G401.6 (cell line): ENCODE measurements at regions not wholly inside any gene's neighbourhood (a gene's known extent, or its start where the extent isn't known, plus 50 kb on each side); places are given as distances from the start of the nearest gene placed in this dataset.
"Not testable (repeated sequence)": the region's sequence is repeated elsewhere in the genome, so short reads cannot be mapped to it uniquely, and the experiment has no call there.

Experiments used
- FAIRE-seq: peaks from 2 replicates; lab custom pipeline; 2012; peaks lifted over from hg19 to GRCh38; lab: Jason Lieb, UNC

- no peak for FAIRE-seq
Observed at GRCh38 chr3:181609030-181609767, 102.5 kb upstream of the SOX2 start.

DNA sequence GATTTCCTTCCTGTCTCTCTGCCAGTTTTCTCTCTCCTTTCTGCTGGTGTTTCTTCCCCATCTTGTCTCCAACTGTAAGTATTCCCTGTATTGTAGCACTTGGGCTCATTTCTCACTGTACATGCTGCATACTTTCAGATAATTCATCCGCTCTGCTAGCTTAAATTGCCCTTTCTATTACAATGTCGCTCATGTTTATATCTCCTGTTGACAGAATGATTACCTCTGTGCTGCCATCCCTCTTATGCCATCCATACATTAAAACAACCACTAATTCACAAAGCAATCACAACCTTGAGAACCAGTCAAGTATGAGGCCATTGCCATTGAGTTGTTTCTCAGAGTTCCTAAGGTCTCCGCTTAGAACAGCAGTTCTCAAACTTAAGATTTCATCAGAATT is 107.5 kb upstream of the SOX2 start:
- FAIRE-seq: no peak

- FAIRE-seq: no peak
Observed at GRCh38 chr3:181596126-181596525, 115.6 kb upstream of the SOX2 start.

DNA sequence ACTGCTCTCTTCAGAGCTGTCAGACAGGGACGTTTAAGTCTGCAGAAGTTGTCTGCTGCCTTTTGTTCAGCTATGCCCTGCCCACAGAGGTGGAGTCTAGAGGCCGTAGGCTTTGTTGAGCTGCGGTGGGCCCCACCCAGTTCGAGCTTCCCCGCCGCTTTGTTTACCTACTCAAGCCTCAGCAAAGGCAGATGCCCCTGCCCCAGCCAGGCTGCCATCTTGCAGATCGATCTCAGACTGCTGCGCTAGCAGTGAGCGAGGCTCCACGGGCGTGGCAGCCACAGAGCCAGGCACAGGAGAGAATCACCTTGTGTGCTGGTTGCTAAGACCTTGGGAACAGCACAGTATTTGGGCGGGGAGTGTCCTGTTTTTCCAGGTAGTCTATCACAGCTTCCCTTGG is 120.8 kb upstream of the SOX2 start:
- not testable (repeated sequence) for FAIRE-seq

DNA sequence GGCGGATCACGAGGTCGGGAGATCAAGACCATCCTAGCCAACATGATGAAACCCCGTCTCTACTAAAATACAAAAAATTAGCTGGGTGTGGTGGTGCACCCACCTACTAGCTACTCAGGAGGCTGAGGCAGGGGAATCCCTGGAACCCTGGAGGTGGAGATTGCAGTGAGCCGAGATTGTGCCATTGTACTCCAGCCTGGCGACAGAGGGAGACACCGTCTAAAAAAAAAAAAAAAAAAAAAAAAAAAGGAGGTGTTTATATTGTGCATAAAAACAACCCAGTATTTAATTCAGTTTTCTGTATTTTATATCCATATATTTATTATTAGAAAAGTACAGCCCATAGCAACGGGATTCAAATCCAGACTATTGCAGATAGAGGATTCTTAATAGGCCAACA is 129.1 kb upstream of the SOX2 start:
- no peak for FAIRE-seq

GRCh38 chr3:181581656-181582055 is 130.1 kb upstream of the SOX2 start:
- no peak for FAIRE-seq

GRCh38 chr3:181578743-181579142 is 133.0 kb upstream of the SOX2 start:
- no peak for FAIRE-seq

GRCh38 chr3:181572432-181572831 is 139.3 kb upstream of the SOX2 start:
- no peak for FAIRE-seq

DNA sequence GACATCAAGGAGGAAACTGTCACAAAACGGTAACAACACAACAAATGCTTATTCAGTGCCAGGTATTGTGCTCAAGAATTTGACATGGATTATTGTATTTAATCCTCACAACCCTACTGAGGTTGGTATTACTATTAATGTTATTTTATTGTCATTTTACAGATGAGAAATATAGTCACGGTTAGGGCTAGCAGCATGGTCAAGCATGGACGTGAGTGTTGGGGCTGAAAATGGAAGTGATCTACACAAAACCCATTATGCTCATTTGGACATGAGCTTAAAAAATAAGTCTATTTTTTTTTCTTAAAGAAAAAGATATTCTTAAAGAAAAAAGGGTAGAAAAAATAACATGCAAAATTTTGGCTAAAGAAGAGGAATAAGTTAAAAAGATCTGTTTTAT is 141.3 kb upstream of the SOX2 start:
- no peak for FAIRE-seq

GRCh38 chr3:181569356-181569940 is 142.3 kb upstream of the SOX2 start:
- FAIRE-seq: no peak

GRCh38 chr3:181568693-181569092 is 143.0 kb upstream of the SOX2 start:
- no peak for FAIRE-seq

- FAIRE-seq: no peak
Observed at GRCh38 chr3:181568248-181568647, 143.5 kb upstream of the SOX2 start.

DNA sequence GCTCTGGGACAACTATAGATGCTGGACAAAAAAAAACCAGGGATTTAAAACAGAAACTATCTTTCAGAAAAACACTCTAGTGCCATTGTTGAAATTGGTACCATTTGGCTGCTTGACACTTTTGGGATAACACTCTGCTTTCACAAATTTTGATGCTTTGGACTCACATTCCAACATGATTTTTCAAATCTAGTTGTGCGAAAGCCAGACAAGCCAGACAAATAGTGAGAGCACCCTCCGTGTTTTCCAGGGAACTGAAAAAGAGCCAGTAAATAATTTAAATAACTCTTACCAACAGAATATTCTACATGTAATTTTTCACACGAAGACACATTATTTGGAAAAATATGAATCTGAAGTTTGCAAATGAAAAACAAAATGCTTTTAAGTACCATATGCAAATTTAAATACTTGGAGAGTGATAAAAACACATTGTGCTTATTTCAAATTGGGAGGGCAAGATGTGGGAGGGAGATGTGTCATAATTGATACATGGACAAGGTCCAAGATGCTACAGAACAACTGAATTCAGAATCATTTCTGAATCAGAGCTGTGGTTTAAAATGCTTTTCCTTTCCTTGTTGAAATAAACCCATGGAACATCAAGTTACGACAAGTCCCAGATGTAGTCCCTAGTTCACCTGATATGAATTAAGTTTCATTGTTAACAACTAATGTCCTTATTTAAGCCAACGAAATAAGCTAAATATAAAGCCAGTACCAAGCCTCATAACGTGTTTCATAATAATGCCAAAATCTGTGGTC is 144.2 kb upstream of the SOX2 start:
- no peak for FAIRE-seq

- no peak for FAIRE-seq
Observed at GRCh38 chr3:181565416-181565815, 146.3 kb upstream of the SOX2 start.

GRCh38 chr3:181564222-181564621 is 147.5 kb upstream of the SOX2 start:
- no peak for FAIRE-seq

- no peak for FAIRE-seq
Observed at GRCh38 chr3:181561139-181562031, 150.3 kb upstream of the SOX2 start.

DNA sequence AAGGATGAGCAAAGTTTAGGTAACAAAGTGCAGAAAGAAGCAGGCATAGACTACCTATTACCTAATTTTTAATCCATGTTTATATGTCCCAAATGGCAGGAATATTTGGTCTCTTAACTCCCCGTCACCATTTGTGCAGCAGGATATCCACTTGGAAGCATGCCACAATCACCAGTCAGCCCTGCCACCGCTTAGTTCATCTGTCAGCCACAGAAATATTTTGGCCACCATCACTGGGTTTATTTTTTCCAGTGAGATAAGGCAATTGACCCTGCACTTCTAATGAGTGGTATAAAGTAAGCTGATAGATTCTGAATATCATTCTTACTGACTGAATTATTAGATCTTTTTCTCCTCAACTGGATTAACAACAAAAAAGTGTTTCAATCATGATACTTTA is 152.9 kb upstream of the SOX2 start:
- FAIRE-seq: no peak

- FAIRE-seq: no peak
Observed at GRCh38 chr3:181555681-181556080, 156.0 kb upstream of the SOX2 start.

- no peak for FAIRE-seq
Observed at GRCh38 chr3:181554233-181554765, 157.4 kb upstream of the SOX2 start.

DNA sequence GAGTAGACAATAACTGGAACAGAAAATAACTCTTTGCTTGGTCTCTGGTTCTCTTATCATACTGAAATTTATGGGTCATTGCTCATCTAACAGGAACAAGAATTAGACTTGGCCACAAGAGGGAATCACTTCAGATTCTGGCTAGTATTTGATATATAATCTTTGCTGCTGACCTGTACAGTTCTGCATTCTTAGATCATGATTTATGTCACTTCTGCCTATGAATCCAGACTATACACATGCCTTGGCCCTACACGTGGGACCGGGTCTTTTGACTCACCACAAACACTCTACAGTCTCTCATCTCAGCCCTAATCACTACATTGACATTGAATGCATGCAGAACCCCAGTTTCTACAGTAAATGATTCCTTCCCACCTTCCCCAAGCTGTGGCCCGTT is 162.5 kb upstream of the SOX2 start:
- no peak for FAIRE-seq

DNA sequence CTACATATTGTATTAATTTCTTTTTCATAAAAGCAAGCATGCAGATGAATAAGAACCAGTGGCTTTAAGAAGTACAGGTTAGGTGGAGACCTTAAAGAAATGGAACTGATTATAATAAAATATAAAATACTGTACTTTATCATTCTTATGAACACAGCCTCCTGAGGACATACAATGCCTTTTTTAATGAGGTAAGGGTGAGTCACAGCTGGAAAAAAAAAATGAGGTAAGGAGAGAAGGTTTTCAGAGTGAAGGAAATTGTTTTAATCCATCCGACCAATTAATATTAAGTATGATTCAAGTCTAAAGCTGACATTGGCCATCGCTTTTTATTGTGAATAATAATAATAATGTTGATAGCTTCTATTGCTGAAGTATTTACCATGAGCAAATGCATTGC is 170.3 kb upstream of the SOX2 start:
- no peak for FAIRE-seq

GRCh38 chr3:181534781-181535221 is 176.9 kb upstream of the SOX2 start:
- FAIRE-seq: no peak
